ENCODE measurements at regions not wholly inside any gene's neighbourhood (a gene's known extent, or its start where the extent isn't known, plus 50 kb on each side); places are given as distances from the start of the nearest gene placed in this dataset.

DNA sequence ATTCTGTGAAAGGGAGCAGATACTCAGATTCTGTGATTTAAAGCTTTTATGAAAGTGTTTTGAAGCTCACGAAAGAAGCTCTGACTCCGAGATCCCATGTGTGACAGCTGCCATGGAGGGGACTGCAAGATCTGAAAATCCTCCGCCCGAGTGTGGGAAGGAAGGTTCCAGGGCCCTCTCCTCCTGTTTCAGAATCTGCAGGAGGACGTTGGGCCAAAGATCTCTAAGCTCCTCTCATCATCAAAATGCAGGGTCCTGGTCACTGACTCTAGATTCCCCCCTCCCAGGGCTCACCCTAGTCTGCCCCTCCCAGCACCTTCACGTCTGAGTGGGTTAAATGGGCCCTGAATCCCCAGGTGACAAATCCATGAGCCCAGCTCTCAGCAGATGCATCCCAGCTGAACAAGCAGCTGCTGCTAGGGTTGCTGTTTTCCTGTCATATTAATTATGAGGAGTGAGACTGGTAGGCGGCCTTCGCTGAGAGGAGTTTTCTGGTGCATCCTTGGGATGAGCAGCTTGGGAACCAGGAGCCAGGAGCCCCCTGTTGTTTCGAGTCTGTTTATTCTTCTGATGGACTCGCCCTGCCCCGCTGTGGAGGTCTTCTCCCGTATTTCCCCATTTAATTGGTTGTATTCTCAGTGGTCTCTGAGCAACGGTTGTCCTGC lies 402.0 kb downstream of the MATN1 start:
- H3K4me3 ChIP-seq (replicated peaks; ENCODE audit: low read depth, low read length) = no peak overlapping the region
- TF ChIP-seq, protein P1, sequence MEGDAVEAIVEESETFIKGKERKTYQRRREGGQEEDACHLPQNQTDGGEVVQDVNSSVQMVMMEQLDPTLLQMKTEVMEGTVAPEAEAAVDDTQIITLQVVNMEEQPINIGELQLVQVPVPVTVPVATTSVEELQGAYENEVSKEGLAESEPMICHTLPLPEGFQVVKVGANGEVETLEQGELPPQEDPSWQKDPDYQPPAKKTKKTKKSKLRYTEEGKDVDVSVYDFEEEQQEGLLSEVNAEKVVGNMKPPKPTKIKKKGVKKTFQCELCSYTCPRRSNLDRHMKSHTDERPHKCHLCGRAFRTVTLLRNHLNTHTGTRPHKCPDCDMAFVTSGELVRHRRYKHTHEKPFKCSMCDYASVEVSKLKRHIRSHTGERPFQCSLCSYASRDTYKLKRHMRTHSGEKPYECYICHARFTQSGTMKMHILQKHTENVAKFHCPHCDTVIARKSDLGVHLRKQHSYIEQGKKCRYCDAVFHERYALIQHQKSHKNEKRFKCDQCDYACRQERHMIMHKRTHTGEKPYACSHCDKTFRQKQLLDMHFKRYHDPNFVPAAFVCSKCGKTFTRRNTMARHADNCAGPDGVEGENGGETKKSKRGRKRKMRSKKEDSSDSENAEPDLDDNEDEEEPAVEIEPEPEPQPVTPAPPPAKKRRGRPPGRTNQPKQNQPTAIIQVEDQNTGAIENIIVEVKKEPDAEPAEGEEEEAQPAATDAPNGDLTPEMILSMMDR (IDR thresholded peaks at IDR 0.05; ENCODE audit: low read length, missing control alignments) = no peak
- DNase-seq (ENCODE audit: low read depth) = no peak

DNA sequence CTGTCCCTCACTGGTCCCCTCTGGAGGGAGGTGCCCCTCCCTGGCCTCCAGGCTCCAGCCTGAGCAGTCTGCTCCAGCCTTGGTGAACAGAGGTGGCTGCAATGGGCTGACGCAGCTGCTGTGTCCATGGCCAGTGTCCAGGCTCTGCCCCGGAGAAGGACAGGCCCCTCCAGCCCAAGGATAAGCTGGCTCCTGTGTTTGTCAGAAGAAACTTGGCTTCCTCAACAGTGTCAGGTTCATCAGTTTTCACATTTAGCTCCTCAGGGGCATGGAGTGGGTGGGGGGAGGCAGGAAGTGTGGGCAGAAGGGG lies 402.8 kb downstream of the MATN1 start:
- TF ChIP-seq, protein P1 (IDR thresholded peaks at IDR 0.05; ENCODE audit: low read length, missing control alignments) = no peak
- H3K4me3 ChIP-seq (replicated peaks; ENCODE audit: low read depth, low read length) = no peak overlapping the region
- DNase-seq (ENCODE audit: low read depth) = no peak

DNA sequence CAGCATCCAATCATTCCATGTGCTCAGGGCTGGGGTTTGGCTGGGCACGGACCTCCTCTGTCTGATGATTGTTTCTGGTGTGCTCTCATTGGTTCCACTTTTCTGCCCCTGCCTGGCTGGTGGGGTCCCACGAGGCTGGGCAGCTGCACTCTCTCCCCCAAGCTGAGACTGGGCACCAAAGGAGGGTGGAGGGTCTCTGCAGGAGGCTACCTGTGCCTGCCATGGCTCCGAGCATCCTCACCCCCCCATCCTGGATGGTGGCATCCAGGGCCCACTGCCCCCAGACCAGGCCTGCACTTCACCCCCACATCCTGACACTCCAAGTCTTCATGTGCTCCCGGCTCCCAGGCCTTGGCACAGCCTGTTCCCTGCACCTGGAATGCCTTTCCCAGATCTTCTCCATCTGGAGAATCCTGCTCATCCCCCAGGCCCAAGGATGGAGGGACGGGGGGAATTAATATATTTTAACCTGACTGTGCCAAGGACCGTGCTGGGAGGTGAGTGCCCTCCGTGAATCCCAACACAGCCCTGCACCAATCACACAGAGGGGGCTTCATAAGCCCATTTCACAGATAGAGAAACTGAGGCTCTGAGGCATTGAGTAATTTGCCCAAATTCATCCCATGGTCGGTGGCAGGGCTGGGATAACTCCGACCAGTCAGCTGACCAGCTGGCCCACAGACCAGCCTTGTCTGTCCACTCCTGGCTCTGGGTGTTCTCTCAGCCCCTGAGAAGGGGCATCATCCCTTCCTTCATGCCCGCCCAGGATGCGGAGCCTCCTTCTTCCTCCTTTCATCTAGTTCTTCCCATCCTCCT lies 403.4 kb downstream of the MATN1 start:
- H3K4me3 ChIP-seq (replicated peaks; ENCODE audit: low read depth, low read length) = no peak overlapping the region
- TF ChIP-seq, protein P1 (IDR thresholded peaks at IDR 0.05; ENCODE audit: low read length, missing control alignments) = no peak
- no peak for DNase-seq (ENCODE audit: low read depth)

DNA sequence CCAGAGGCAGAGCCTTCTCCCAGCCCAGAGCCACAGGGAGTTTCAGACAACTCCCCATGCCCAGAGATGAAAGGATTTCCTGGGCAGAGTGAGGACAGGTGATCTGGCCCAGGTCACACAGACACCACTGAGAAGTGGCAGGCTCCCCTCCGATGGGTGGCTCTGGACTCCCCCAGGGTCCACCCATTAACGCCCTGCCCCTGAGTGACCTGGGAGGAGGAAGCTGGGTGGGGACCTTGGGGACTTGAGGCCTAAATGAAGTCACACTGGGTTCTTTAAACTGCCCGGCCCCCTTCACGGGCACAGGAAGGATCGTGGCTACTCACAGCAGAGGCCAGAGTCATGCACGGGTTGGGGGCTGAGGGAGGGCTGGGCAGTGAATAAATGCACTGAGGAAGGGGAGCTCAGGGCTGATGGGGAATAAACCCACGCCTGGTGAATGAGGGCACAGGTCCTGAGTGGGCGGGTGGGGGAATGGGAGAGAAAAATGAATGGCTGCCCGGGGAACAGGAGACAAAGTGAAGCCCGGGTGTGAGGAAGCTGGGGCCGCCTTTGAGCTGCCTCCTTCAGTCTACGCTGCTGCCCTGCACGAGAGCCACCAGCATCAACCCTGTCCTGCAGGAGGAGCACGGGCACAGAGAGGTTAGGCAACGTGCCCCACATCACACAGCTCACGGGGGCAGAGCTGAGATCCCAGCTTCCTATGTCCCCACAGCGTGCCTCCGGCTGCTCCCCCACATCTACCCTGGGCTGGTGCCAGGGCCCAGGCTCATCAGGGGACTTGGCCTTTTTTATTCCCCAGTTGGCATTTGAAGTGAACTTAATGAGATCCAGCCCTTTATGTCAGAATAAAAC lies 404.3 kb downstream of the MATN1 start:
- TF ChIP-seq, protein P1 (IDR thresholded peaks at IDR 0.05; ENCODE audit: low read length, missing control alignments) = no peak
- DNase-seq (ENCODE audit: low read depth) = no peak
- H3K4me3 ChIP-seq (replicated peaks; ENCODE audit: low read depth, low read length) = no peak overlapping the region

DNA sequence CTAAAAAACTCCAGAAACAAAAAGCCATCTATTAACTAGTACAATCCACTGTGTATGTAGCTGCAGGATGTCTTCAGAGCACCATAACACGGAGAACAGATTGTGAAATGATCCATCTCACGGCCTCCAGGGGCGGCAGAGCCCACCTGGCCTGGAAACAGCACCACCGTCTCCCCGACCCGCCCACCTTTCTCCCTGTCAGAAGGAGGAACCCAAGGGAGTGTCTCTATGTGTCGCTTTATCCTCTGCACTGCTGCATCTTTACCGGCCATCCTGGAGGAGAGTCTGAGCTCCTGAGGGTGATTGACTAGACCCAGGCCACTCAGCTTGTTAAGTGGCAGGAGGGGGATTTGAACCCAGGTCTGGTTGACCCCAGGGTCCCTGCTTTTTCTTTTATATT lies 405.0 kb downstream of the MATN1 start:
- H3K4me3 ChIP-seq (replicated peaks; ENCODE audit: low read depth, low read length) = no peak overlapping the region
- DNase-seq (ENCODE audit: low read depth) = no peak
- TF ChIP-seq, protein P1 (IDR thresholded peaks at IDR 0.05; ENCODE audit: low read length, missing control alignments) = no peak

DNA sequence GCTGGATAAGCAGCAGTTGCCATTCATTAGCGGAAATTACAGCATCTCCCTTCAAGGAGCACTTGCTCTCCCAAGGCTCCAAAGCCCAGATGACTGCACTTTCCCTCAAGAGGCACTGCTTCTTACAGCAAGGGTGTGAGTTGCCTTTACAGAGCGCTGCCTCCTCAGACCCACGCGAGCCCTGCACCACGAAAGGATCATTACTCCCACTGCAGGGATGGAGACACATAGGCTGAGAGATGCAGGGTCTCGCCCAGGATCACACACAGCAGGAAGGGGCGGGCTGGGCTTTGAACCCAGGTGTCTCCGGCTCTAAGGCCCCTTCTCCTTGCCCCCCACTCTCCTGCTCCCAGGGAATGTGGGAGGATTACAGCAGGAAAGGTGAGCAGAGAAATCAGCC lies 405.5 kb downstream of the MATN1 start:
- DNase-seq (ENCODE audit: low read depth) = no peak
- TF ChIP-seq, protein P1 (IDR thresholded peaks at IDR 0.05; ENCODE audit: low read length, missing control alignments) = no peak
- no peak overlapping the region for H3K4me3 ChIP-seq (replicated peaks; ENCODE audit: low read depth, low read length)

Measured in fibroblast of pulmonary artery (primary cell).